Smooth muscle cell (in vitro differentiated cells): ENCODE measurements at regions not wholly inside any gene's neighbourhood (a gene's known extent, or its start where the extent isn't known, plus 50 kb on each side); places are given as distances from the start of the nearest gene placed in this dataset.

Experiments
- DNase-seq: peaks from one replicate; lab custom pipeline; 2025; ENCODE audit not compliant: unreplicated experiment; lab: John Stamatoyannopoulos, UW
- H2AFZ ChIP-seq: fragments of 200-600 bp; sonication (generic); 2 replicates; pipeline ENCODE4 v1.6.0; 2016; ENCODE audit warnings: antibody characterized with exemption, low read depth, mild to moderate bottlenecking
- H3F3A ChIP-seq: fragments of 200-600 bp; sonication (generic); 2 replicates; pipeline ENCODE4 v1.6.0; 2017; ENCODE audit warnings: antibody characterized with exemption, low read depth
- H3K27ac ChIP-seq: fragments of 200-600 bp; sonication (generic); 2 replicates; pipeline ENCODE4 v1.5.1; 2016; ENCODE audit warnings: low read depth, mild to moderate bottlenecking
- H3K27me3 ChIP-seq: fragments of 200-600 bp; sonication (generic); 2 replicates; pipeline ENCODE4 v1.6.1; 2016; ENCODE audit warnings: low read depth, mild to moderate bottlenecking
- H3K36me3 ChIP-seq: fragments of 200-600 bp; sonication (generic); 2 replicates; pipeline ENCODE4 v1.5.1; 2016; ENCODE audit warnings: low read depth
- H3K4me1 ChIP-seq: fragments of 200-600 bp; sonication (generic); 2 replicates; pipeline ENCODE4 v1.5.1; 2016; ENCODE audit warnings: low read depth
- H3K4me2 ChIP-seq: fragments of 200-600 bp; sonication (generic); 2 replicates; pipeline ENCODE4 v1.6.0; 2016; ENCODE audit warnings: mild to moderate bottlenecking
- H3K4me3 ChIP-seq: fragments of 200-600 bp; sonication (generic); 2 replicates; pipeline ENCODE4 v1.5.1; 2016; ENCODE audit warnings: mild to moderate bottlenecking
- H3K79me2 ChIP-seq: fragments of 200-600 bp; sonication (generic); 2 replicates; pipeline ENCODE4 v1.6.0; 2016; ENCODE audit warnings: low read depth, mild to moderate bottlenecking
- H3K9ac ChIP-seq: fragments of 200-600 bp; sonication (generic); 2 replicates; pipeline ENCODE4 v1.6.0; 2016; ENCODE audit warnings: low read depth
- H3K9me3 ChIP-seq: fragments of 200-600 bp; sonication (generic); replicated peaks from 2 replicates; pipeline ENCODE4 v1.5.1; 2016; ENCODE audit warnings: low read depth
- H4K20me1 ChIP-seq: fragments of 200-600 bp; sonication (generic); 2 replicates; pipeline ENCODE4 v1.6.0; 2016; ENCODE audit warnings: low read depth
- CTCF ChIP-seq: fragments of 200-600 bp; sonication (generic); IDR thresholded peaks from 2 replicates; pipeline ENCODE4 v1.5.1; 2017; ENCODE audit warnings: borderline replicate concordance, mild to moderate bottlenecking, antibody characterized with exemption; ENCODE audit not compliant: insufficient read depth, poor library complexity, severe bottlenecking
- WGBS: methylation state at CpG from one replicate; pipeline ENCODE4 v1.1.7; 2016; ENCODE audit warnings: low lambda C conversion rate; 5-methylcytosine and 5-hydroxymethylcytosine counted together

- H3K79me2 ChIP-seq, result no peaks in the 10 kb centered on the region
- no peaks in the 10 kb centered on the region for H3K27me3 ChIP-seq
- H3K4me1 ChIP-seq, result peaks cover 15% of the 10 kb centered on the region
- H3K27ac ChIP-seq, result peak overlapping the region; percentile 17
- H3F3A ChIP-seq, result no peaks in the 10 kb centered on the region
- no peak for TF ChIP-seq CTCF
- H3K36me3 ChIP-seq, result no peaks in the 10 kb centered on the region
- no peak overlapping the region for H3K4me3 ChIP-seq
- no peak overlapping the region for H3K4me2 ChIP-seq
- H3K9ac ChIP-seq, result no peak overlapping the region
- no peaks in the 10 kb centered on the region for H3K9me3 ChIP-seq
- no peak for DNase-seq
- no peaks in the 10 kb centered on the region for H4K20me1 ChIP-seq
- peak overlapping the region; percentile 81 for H2AFZ ChIP-seq
Observed at GRCh38 chr15:92845126-92845508, 55.0 kb upstream of the CHD2 start.

GRCh38 chr15:92846741-92847140, 53.4 kb upstream of the CHD2 start:
- H3K79me2 ChIP-seq, result no peaks in the 10 kb centered on the region
- 88% methylated on average over 1 of the region's 1 CpG for WGBS
- H3K27ac ChIP-seq, result no peak overlapping the region
- no peaks in the 10 kb centered on the region for H3F3A ChIP-seq
- H3K36me3 ChIP-seq, result no peaks in the 10 kb centered on the region
- H3K9me3 ChIP-seq, result no peaks in the 10 kb centered on the region
- H4K20me1 ChIP-seq, result no peaks in the 10 kb centered on the region
- H3K4me1 ChIP-seq, result peaks cover 15% of the 10 kb centered on the region
- H3K27me3 ChIP-seq, result no peaks in the 10 kb centered on the region
- H3K4me2 ChIP-seq, result no peak overlapping the region
- H2AFZ ChIP-seq, result no peak overlapping the region
- no peak for DNase-seq
- no peak overlapping the region for H3K4me3 ChIP-seq
- TF ChIP-seq CTCF, result no peak
- no peak overlapping the region for H3K9ac ChIP-seq

GRCh38 chr15:92847841-92848240, 52.3 kb upstream of the CHD2 start:
- Histone ChIP-seq H3K79me2 (no peaks in the 10 kb centered on the region), H3K4me3 (no peak overlapping the region), H3K9ac (no peak overlapping the region), H4K20me1 (no peaks in the 10 kb centered on the region), H3K27me3 (no peaks in the 10 kb centered on the region), H3F3A (no peaks in the 10 kb centered on the region), H2AFZ (no peak overlapping the region), H3K4me1 (peaks cover 15% of the 10 kb centered on the region), H3K36me3 (no peaks in the 10 kb centered on the region), H3K9me3 (no peaks in the 10 kb centered on the region), H3K27ac (no peak overlapping the region), H3K4me2 (no peak overlapping the region)
- TF ChIP-seq CTCF, result no peak
- WGBS, result 88% methylated on average over 5 of the region's 5 CpGs
- no peak for DNase-seq

- WGBS, result 87% methylated on average over 7 of the region's 7 CpGs
- no peak overlapping the region for H3K9ac ChIP-seq
- no peaks in the 10 kb centered on the region for H3K9me3 ChIP-seq
- no peak for TF ChIP-seq CTCF
- H3K27me3 ChIP-seq, result no peaks in the 10 kb centered on the region
- no peak overlapping the region for H3K4me2 ChIP-seq
- no peaks in the 10 kb centered on the region for H3K36me3 ChIP-seq
- H3F3A ChIP-seq, result no peaks in the 10 kb centered on the region
- no peak for DNase-seq
- H4K20me1 ChIP-seq, result no peaks in the 10 kb centered on the region
- no peak overlapping the region for H3K27ac ChIP-seq
- H3K4me3 ChIP-seq, result no peak overlapping the region
- no peak overlapping the region for H2AFZ ChIP-seq
- no peaks in the 10 kb centered on the region for H3K79me2 ChIP-seq
- peaks cover 15% of the 10 kb centered on the region for H3K4me1 ChIP-seq
Observed at GRCh38 chr15:92848464-92848851, 51.7 kb upstream of the CHD2 start.
